AG08396 (cell line): ENCODE measurements at regions not wholly inside any gene's neighbourhood (a gene's known extent, or its start where the extent isn't known, plus 50 kb on each side); places are given as distances from the start of the nearest gene placed in this dataset.
"Not testable (repeated sequence)": the region's sequence is repeated elsewhere in the genome, so short reads cannot be mapped to it uniquely, and the experiment has no call there.

Experiments
- DNase-seq: peaks from one replicate; pipeline ENCODE4 v3.0.0; 2012; ENCODE audit warnings: low spot score, mixed read lengths

GRCh38 chr2:142575561-142575960, 301.9 kb upstream of the KYNU start:
- DNase-seq, result no peak

GRCh38 chr2:142574388-142574787, 303.1 kb upstream of the KYNU start:
- DNase-seq, result no peak

- DNase-seq, result no peak
Measured at GRCh38 chr2:142572346-142573132, 304.9 kb upstream of the KYNU start.

- no peak for DNase-seq
Measured at GRCh38 chr2:142571934-142572333, 305.5 kb upstream of the KYNU start.

GRCh38 chr2:142562900-142563299, 314.6 kb upstream of the KYNU start:
- DNase-seq, result no peak

- DNase-seq, result no peak
Measured at GRCh38 chr2:142561656-142562055, 315.8 kb upstream of the KYNU start.

- no peak for DNase-seq
Measured at GRCh38 chr2:142557391-142557790, 320.1 kb upstream of the KYNU start.

GRCh38 chr2:142545999-142546398, 331.5 kb upstream of the KYNU start:
- DNase-seq, result not testable (repeated sequence)

GRCh38 chr2:142545036-142545435, 332.4 kb upstream of the KYNU start:
- no peak for DNase-seq

GRCh38 chr2:142544173-142544572, 333.3 kb upstream of the KYNU start:
- no peak for DNase-seq

GRCh38 chr2:142542431-142542910, 335.0 kb upstream of the KYNU start:
- DNase-seq, result no peak

- no peak for DNase-seq
Measured at GRCh38 chr2:142536966-142537365, 340.5 kb upstream of the KYNU start.

- DNase-seq, result no peak
Measured at GRCh38 chr2:142536492-142536891, 341.0 kb upstream of the KYNU start.

- no peak for DNase-seq
Measured at GRCh38 chr2:142535311-142535710, 342.2 kb upstream of the KYNU start.

GRCh38 chr2:142533177-142533576, 344.3 kb upstream of the KYNU start:
- DNase-seq, result no peak

- DNase-seq, result no peak
Measured at GRCh38 chr2:142531377-142531776, 346.1 kb upstream of the KYNU start.

- no peak for DNase-seq
Measured at GRCh38 chr2:142525720-142526119, 351.7 kb upstream of the KYNU start.

- DNase-seq, result no peak
Measured at GRCh38 chr2:142521492-142521891, 356.0 kb upstream of the KYNU start.

GRCh38 chr2:142515493-142515892, 362.0 kb upstream of the KYNU start:
- no peak for DNase-seq

- DNase-seq, result no peak
Measured at GRCh38 chr2:142509401-142509800, 368.1 kb upstream of the KYNU start.

- DNase-seq, result no peak
Measured at GRCh38 chr2:142504754-142505153, 372.7 kb upstream of the KYNU start.

- DNase-seq, result no peak
Measured at GRCh38 chr2:142502402-142502801, 371.6 kb upstream of the LRP1B start.

- DNase-seq, result no peak
Measured at GRCh38 chr2:142495141-142495540, 364.3 kb upstream of the LRP1B start.

- not testable (repeated sequence) for DNase-seq
Measured at GRCh38 chr2:142489631-142490030, 358.8 kb upstream of the LRP1B start.
